ENCODE measurements at regions not wholly inside any gene's neighbourhood (a gene's known extent, or its start where the extent isn't known, plus 50 kb on each side); places are given as distances from the start of the nearest gene placed in this dataset.

GRCh38 chr5:173693670-173694069 lies 77.2 kb upstream of the BOD1 start:
- TF ChIP-seq SP1 (IDR thresholded peaks at IDR 0.05) (no peak), CTCF (IDR thresholded peaks at IDR 0.05; ENCODE audit: low read depth, low read length, missing input control) (no peak), RAD21 (IDR thresholded peaks at IDR 0.05) (peak in 1 of 2 donors; percentile 24), TAF1 (conservative IDR thresholded peaks at IDR 0.05) (no peak), JUND (IDR thresholded peaks at IDR 0.05) (no peak), EGR1 (IDR thresholded peaks at IDR 0.05; ENCODE audit: low read depth in 2 of 2) (no peak), ZBTB33 (IDR thresholded peaks at IDR 0.05) (no peak), FOXA2 (IDR thresholded peaks at IDR 0.05) (no peak), ATF3 (IDR thresholded peaks at IDR 0.05) (no peak), REST (IDR thresholded peaks at IDR 0.05) (no peak), HNF4A (conservative IDR thresholded peaks at IDR 0.05) (peak; percentile 59 to 60), YY1 (IDR thresholded peaks at IDR 0.05) (no peak)

All from liver (tissue), 3 donors.